Panc1 (cell line): ENCODE measurements at regions not wholly inside any gene's neighbourhood (a gene's known extent, or its start where the extent isn't known, plus 50 kb on each side); places are given as distances from the start of the nearest gene placed in this dataset.

Experiments
- ATAC-seq: fragments of 200-7000 bp; cut with Tn5 transposase; 2 replicates; pipeline ENCODE4 v1.9.1; 2020; ENCODE audit warnings: mild to moderate bottlenecking, moderate library complexity
- BruUV-seq: library from RNA; stranded (reverse); fragments of 400-500 nt; replicated peaks from 2 replicates; lab custom pipeline; 2021; lab: Mats Ljungman, UMichigan
- CTCF ChIA-PET: fragments of 300-600 bp; sonication (Branson Sonifier 250); formaldehyde crosslinking; loops from one replicate; lab custom pipeline; 2022; ENCODE audit warnings: antibody characterized with exemption; lab: Charles Lee
- POLR2A ChIA-PET: fragments of 300-600 bp; sonication (Branson Sonifier 250); formaldehyde crosslinking; loops from one replicate; lab custom pipeline; 2022; ENCODE audit warnings: antibody characterized with exemption; lab: Charles Lee
- DNase-seq: peaks from one replicate; pipeline ENCODE4 v3.0.0-alpha.2; 2010; ENCODE audit warnings: low read depth, low spot score
- H3K27ac ChIP-seq: 2 replicates; pipeline ENCODE4 v1.5.1; 2011; ENCODE audit warnings: mild to moderate bottlenecking, low read length, inconsistent platforms
- H3K27me3 ChIP-seq: fragments of 200-500 bp; sonication (Bioruptor generic); 2 replicates; pipeline ENCODE4 v1.6.0; 2014; ENCODE audit warnings: low read length, inconsistent platforms; ENCODE audit not compliant: control insufficient read depth, insufficient read depth
- H3K36me3 ChIP-seq: fragments of 200-500 bp; sonication (Bioruptor generic); 2 replicates; pipeline ENCODE4 v1.5.1; 2014; ENCODE audit warnings: inconsistent platforms, mild to moderate bottlenecking, low read length, moderate library complexity; ENCODE audit not compliant: control insufficient read depth, insufficient read depth
- H3K4me1 ChIP-seq: 2 replicates; pipeline ENCODE4 v1.5.1; 2011; ENCODE audit warnings: inconsistent platforms, mild to moderate bottlenecking, low read length, moderate library complexity; ENCODE audit not compliant: control insufficient read depth, insufficient read depth
- H3K4me3 ChIP-seq, 2 experiments: 2 replicates each; pipeline ENCODE4 v1.5.1; 2011 to 2012; ENCODE audit warnings: low read depth in 2 of 2, low read length in 2 of 2, mild to moderate bottlenecking in 2 of 2, inconsistent platforms in 1 of 2, moderate library complexity in 1 of 2
- H3K9me3 ChIP-seq: fragments of 200-500 bp; sonication (Bioruptor generic); 2 replicates; pipeline ENCODE4 v1.5.1; 2014; ENCODE audit warnings: low read depth, mild to moderate bottlenecking, inconsistent platforms, low read length, moderate library complexity; ENCODE audit not compliant: control insufficient read depth, insufficient read depth
- CTCF ChIP-seq: fragments of 450-650 bp; IDR thresholded peaks from 2 replicates; pipeline ENCODE4 v1.5.1; 2017; ENCODE audit warnings: mild to moderate bottlenecking
- POLR2AphosphoS5 ChIP-seq: IDR thresholded peaks from 2 replicates; pipeline ENCODE4 v1.6.1; 2012; ENCODE audit warnings: mild to moderate bottlenecking, low read depth, low read length, moderate library complexity
- REST ChIP-seq, 2 experiments: IDR thresholded peaks; 2 replicates each; pipeline ENCODE4 v1.6.1; 2011 to 2012; ENCODE audit warnings: low read depth in 2 of 2, control low read depth in 1 of 2, low read length in 1 of 2, mild to moderate bottlenecking in 1 of 2, moderate library complexity in 1 of 2; ENCODE audit not compliant: insufficient read depth in 1 of 2
- SIN3A ChIP-seq: IDR thresholded peaks from 2 replicates; pipeline ENCODE4 v1.6.1; 2012; ENCODE audit warnings: low read depth, mild to moderate bottlenecking, low read length, moderate library complexity, borderline replicate concordance; ENCODE audit not compliant: insufficient read depth
- TCF7L2 ChIP-seq: IDR thresholded peaks from 2 replicates; pipeline ENCODE4 v1.6.1; 2011; ENCODE audit warnings: mild to moderate bottlenecking, low read depth, low read length, inconsistent platforms
- in situ Hi-C: cut with HindIII; loops from 2 replicates; pipeline ENCODE4 v1.10.0; 2016; ENCODE audit warnings: low sequenced_read_pairs, low pct_unique_long_range_greater_than_20kb
- intact Hi-C: fragments of 100-400 bp; cut with micrococcal nuclease; formaldehyde crosslinking; loops from one replicate; pipeline ENCODE4 v1.10.0; 2022; ENCODE audit not compliant: unreplicated experiment

GRCh38 chr3:135805752-135806151, 159.8 kb upstream of the PPP2R3A start:
- ChIA-PET POLR2A (no interaction called here), CTCF (no interaction called here)
- no TSS peak for BruUV-seq
- 0 out of 2 replicates have a peak, but pooled peaks cover 2% of the 10 kb centered on the region for H3K27me3 ChIP-seq
- in situ Hi-C loops (no loop called here), intact Hi-C loops (no loop called here)
- no peaks in the 10 kb centered on the region for H3K4me1 ChIP-seq
- no peak overlapping the region for H3K27ac ChIP-seq
- no peaks in the 10 kb centered on the region for H3K9me3 ChIP-seq
- DNase-seq: no peak
- no peaks in the 10 kb centered on the region for H3K36me3 ChIP-seq
- TF ChIP-seq REST (IDR thresholded peaks at IDR 0.05; ENCODE audit: insufficient read depth in 1 of 2, low read depth in 2 of 2, low read length in 1 of 2): no peak
- TF ChIP-seq SIN3A: no peak
- no peak for TF ChIP-seq POLR2AphosphoS5
- no peak for TF ChIP-seq TCF7L2
- TF ChIP-seq CTCF: no peak
- no peak overlapping the region for H3K4me3 ChIP-seq
- ATAC-seq: no peak

- no peaks in the 10 kb centered on the region for H3K36me3 ChIP-seq
- TF ChIP-seq CTCF: no peak
- no peak for TF ChIP-seq POLR2AphosphoS5
- TF ChIP-seq SIN3A: no peak
- no peak for TF ChIP-seq REST (IDR thresholded peaks at IDR 0.05; ENCODE audit: insufficient read depth in 1 of 2, low read depth in 2 of 2, low read length in 1 of 2)
- TF ChIP-seq TCF7L2: no peak
- CTCF ChIA-PET: no interaction called here
- no peak for DNase-seq
- no peak for ATAC-seq
- in situ Hi-C loops (no loop called here), intact Hi-C loops (no loop called here)
- POLR2A ChIA-PET: no interaction called here
- H3K27me3 ChIP-seq: 0 out of 2 replicates have a peak, but pooled peaks cover 2% of the 10 kb centered on the region
- no peak overlapping the region for H3K27ac ChIP-seq
- BruUV-seq: no TSS peak
- H3K9me3 ChIP-seq: no peaks in the 10 kb centered on the region
- no peak overlapping the region for H3K4me3 ChIP-seq
- no peaks in the 10 kb centered on the region for H3K4me1 ChIP-seq
These were observed 159.2 kb upstream of the PPP2R3A start for GRCh38 chr3:135806317-135806716.
